Neural cell (in vitro differentiated cells): ENCODE measurements at regions not wholly inside any gene's neighbourhood (a gene's known extent, or its start where the extent isn't known, plus 50 kb on each side); places are given as distances from the start of the nearest gene placed in this dataset.

Source experiments
- EP300 ChIP-seq: fragments of 450-650 bp; conservative IDR thresholded peaks from 2 replicates; pipeline ENCODE4 v1.6.1; 2014; ENCODE audit warnings: antibody characterized with exemption, mild to moderate bottlenecking, moderate library complexity; ENCODE audit not compliant: poor library complexity, severe bottlenecking
- EZH2 ChIP-seq: fragments of 200-600, 300-800 bp; shearing (Covaris generic), sonication (generic); IDR thresholded peaks from 2 replicates; pipeline ENCODE4 v1.6.1; 2014; ENCODE audit warnings: antibody characterized with exemption, low read length, borderline replicate concordance, mild to moderate bottlenecking; ENCODE audit not compliant: insufficient read depth, poor library complexity, severe bottlenecking
- MXI1 ChIP-seq: fragments of 450-650 bp; conservative IDR thresholded peaks from 2 replicates; pipeline ENCODE4 v1.6.1; 2014; ENCODE audit warnings: antibody characterized with exemption, mild to moderate bottlenecking; ENCODE audit not compliant: poor library complexity, severe bottlenecking
- RAD21 ChIP-seq: fragments of 450-650 bp; conservative IDR thresholded peaks from 2 replicates; pipeline ENCODE4 v1.6.1; 2014; ENCODE audit warnings: antibody characterized with exemption, mild to moderate bottlenecking, moderate library complexity
- SMC3 ChIP-seq: fragments of 450-650 bp; conservative IDR thresholded peaks from 2 replicates; pipeline ENCODE4 v1.6.1; 2014; ENCODE audit warnings: antibody characterized with exemption, mild to moderate bottlenecking, moderate library complexity; ENCODE audit not compliant: poor library complexity
- TF ChIP-seq, protein P1 (sequence below): fragments of 450-650 bp; IDR thresholded peaks from 2 replicates; pipeline ENCODE4 v1.5.1; 2014; ENCODE audit warnings: antibody characterized with exemption, mild to moderate bottlenecking, moderate library complexity; ENCODE audit not compliant: poor library complexity, severe bottlenecking

DNA sequence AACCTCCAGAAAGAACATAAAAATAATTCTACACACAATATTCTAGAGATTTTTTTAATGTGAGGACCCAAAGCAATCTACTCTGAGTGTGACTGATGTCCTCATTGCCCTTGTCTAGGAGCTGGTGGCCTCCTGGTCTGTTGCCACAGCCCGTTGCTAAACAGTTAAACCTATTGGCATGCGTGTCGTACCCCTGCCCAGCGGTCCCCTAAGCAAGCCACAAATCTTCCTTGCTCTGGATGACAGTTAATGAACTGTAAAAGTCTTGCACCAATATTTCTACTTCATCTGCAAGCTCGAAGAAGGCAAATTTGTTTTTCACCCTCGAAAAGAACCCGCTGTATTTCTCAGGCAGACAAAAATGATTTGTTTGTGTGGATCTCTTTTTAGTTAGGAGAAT, 489.1 kb upstream of the MEX3C start:
- no peak for TF ChIP-seq EZH2
- TF ChIP-seq, protein P1, sequence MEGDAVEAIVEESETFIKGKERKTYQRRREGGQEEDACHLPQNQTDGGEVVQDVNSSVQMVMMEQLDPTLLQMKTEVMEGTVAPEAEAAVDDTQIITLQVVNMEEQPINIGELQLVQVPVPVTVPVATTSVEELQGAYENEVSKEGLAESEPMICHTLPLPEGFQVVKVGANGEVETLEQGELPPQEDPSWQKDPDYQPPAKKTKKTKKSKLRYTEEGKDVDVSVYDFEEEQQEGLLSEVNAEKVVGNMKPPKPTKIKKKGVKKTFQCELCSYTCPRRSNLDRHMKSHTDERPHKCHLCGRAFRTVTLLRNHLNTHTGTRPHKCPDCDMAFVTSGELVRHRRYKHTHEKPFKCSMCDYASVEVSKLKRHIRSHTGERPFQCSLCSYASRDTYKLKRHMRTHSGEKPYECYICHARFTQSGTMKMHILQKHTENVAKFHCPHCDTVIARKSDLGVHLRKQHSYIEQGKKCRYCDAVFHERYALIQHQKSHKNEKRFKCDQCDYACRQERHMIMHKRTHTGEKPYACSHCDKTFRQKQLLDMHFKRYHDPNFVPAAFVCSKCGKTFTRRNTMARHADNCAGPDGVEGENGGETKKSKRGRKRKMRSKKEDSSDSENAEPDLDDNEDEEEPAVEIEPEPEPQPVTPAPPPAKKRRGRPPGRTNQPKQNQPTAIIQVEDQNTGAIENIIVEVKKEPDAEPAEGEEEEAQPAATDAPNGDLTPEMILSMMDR = no peak
- no peak for TF ChIP-seq MXI1
- no peak for TF ChIP-seq SMC3
- no peak for TF ChIP-seq RAD21
- no peak for TF ChIP-seq EP300
